ENCODE measurements at regions not wholly inside any gene's neighbourhood (a gene's known extent, or its start where the extent isn't known, plus 50 kb on each side); places are given as distances from the start of the nearest gene placed in this dataset.
"Not testable (repeated sequence)": the region's sequence is repeated elsewhere in the genome, so short reads cannot be mapped to it uniquely, and the experiment has no call there.

- DNase-seq (ENCODE audit: low read depth): no peak
Observed at GRCh38 chr7:110262251-110262650, 828.7 kb upstream of the LRRN3 start.

GRCh38 chr7:110264288-110264687 lies 826.6 kb upstream of the LRRN3 start:
- DNase-seq (ENCODE audit: low read depth): no peak

- no peak for DNase-seq (ENCODE audit: low read depth)
Observed at GRCh38 chr7:110281362-110281761, 809.6 kb upstream of the LRRN3 start.

GRCh38 chr7:110283056-110283455 lies 807.9 kb upstream of the LRRN3 start:
- no peak for DNase-seq (ENCODE audit: low read depth)

GRCh38 chr7:110291430-110291829 lies 799.5 kb upstream of the LRRN3 start:
- no peak for DNase-seq (ENCODE audit: low read depth)

GRCh38 chr7:110296321-110296720 lies 794.6 kb upstream of the LRRN3 start:
- DNase-seq (ENCODE audit: low read depth): no peak

GRCh38 chr7:110307776-110308175 lies 783.2 kb upstream of the LRRN3 start:
- no peak for DNase-seq (ENCODE audit: low read depth)

GRCh38 chr7:110308791-110309190 lies 782.1 kb upstream of the LRRN3 start:
- no peak for DNase-seq (ENCODE audit: low read depth)

GRCh38 chr7:110309941-110310340 lies 781.0 kb upstream of the LRRN3 start:
- no peak for DNase-seq (ENCODE audit: low read depth)

- DNase-seq (ENCODE audit: low read depth): no peak
Observed at GRCh38 chr7:110311556-110311955, 779.4 kb upstream of the LRRN3 start.

GRCh38 chr7:110317541-110318265 lies 773.2 kb upstream of the LRRN3 start:
- peak; percentile 6 for DNase-seq (ENCODE audit: low read depth)

GRCh38 chr7:110320285-110320684 lies 770.6 kb upstream of the LRRN3 start:
- not testable (repeated sequence) for DNase-seq (ENCODE audit: low read depth)

GRCh38 chr7:110322796-110323195 lies 768.1 kb upstream of the LRRN3 start:
- DNase-seq (ENCODE audit: low read depth): no peak

GRCh38 chr7:110326966-110327365 lies 764.0 kb upstream of the LRRN3 start:
- DNase-seq (ENCODE audit: low read depth): no peak

- DNase-seq (ENCODE audit: low read depth): no peak
Observed at GRCh38 chr7:110336423-110336822, 754.5 kb upstream of the LRRN3 start.

GRCh38 chr7:110337646-110338045 lies 753.3 kb upstream of the LRRN3 start:
- DNase-seq (ENCODE audit: low read depth): no peak

- DNase-seq (ENCODE audit: low read depth): no peak
Observed at GRCh38 chr7:110347081-110347480, 743.8 kb upstream of the LRRN3 start.

- DNase-seq (ENCODE audit: low read depth): no peak
Observed at GRCh38 chr7:110356438-110356837, 734.5 kb upstream of the LRRN3 start.

- DNase-seq (ENCODE audit: low read depth): no peak
Observed at GRCh38 chr7:110358028-110358427, 732.9 kb upstream of the LRRN3 start.

GRCh38 chr7:110371709-110372108 lies 719.2 kb upstream of the LRRN3 start:
- no peak for DNase-seq (ENCODE audit: low read depth)

GRCh38 chr7:110372685-110373084 lies 718.2 kb upstream of the LRRN3 start:
- DNase-seq (ENCODE audit: low read depth): no peak

- DNase-seq (ENCODE audit: low read depth): no peak
Observed at GRCh38 chr7:110373416-110373815, 717.5 kb upstream of the LRRN3 start.

GRCh38 chr7:110373859-110374258 lies 717.1 kb upstream of the LRRN3 start:
- DNase-seq (ENCODE audit: low read depth): no peak

- no peak for DNase-seq (ENCODE audit: low read depth)
Observed at GRCh38 chr7:110375068-110375467, 715.9 kb upstream of the LRRN3 start.

Data from M059J (cell line).